ENCODE measurements at regions not wholly inside any gene's neighbourhood (a gene's known extent, or its start where the extent isn't known, plus 50 kb on each side); places are given as distances from the start of the nearest gene placed in this dataset.

DNA sequence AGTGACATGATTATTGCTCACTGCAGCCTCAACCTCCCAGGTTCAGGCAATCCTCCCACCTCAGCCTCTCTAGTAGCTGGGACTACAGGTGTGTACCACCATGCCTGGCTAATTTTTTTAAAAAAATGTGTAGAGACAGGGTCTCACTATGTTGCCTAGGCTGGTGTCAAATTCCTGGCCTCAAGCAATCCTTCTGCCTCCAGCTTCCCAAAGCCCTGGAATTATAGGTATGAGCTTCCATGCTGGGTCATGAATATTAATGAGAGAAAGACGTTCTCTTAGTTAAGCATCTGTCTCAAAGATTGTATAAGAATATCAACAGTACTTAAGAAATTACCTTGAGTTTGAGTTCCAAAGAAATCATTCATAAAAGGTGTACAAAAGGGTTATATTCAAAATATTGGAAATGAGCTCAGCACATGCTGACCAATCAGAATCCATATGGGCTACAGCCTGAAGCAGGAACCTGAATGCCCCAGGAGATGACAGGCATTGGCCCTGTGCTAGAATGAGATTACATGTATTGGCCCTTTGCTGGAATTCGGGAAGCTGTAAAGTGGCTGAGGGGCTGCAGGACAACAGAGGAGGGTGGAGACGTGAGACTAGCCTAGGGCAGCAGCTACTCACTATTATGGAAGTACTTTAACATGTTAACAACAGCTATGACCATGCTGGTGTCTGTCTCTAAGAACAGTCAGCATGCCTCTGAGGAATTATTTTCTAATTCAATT is 157.0 kb upstream of the CPNE8 start:
- H3K4me3 ChIP-seq = no peak overlapping the region
- no peaks in the 10 kb centered on the region for H3K36me3 ChIP-seq (ENCODE audit: control insufficient read depth in 4 of 4, insufficient read depth in 4 of 4, low read length in 4 of 4)
- peaks cover 0 to 7% (median 0%) of the 10 kb centered on the region in 5 donors for H3K4me1 ChIP-seq (ENCODE audit: control insufficient read depth in 5 of 5, insufficient read depth in 5 of 5, low read length in 5 of 5)
- no peaks in the 10 kb centered on the region for H3K9me3 ChIP-seq (ENCODE audit: control insufficient read depth in 4 of 4, insufficient read depth in 3 of 4, low read length in 3 of 4)
- no peak overlapping the region for H3K9ac ChIP-seq (ENCODE audit: insufficient read depth in 1 of 2, low read length in 2 of 2)
- TF ChIP-seq, protein P1, sequence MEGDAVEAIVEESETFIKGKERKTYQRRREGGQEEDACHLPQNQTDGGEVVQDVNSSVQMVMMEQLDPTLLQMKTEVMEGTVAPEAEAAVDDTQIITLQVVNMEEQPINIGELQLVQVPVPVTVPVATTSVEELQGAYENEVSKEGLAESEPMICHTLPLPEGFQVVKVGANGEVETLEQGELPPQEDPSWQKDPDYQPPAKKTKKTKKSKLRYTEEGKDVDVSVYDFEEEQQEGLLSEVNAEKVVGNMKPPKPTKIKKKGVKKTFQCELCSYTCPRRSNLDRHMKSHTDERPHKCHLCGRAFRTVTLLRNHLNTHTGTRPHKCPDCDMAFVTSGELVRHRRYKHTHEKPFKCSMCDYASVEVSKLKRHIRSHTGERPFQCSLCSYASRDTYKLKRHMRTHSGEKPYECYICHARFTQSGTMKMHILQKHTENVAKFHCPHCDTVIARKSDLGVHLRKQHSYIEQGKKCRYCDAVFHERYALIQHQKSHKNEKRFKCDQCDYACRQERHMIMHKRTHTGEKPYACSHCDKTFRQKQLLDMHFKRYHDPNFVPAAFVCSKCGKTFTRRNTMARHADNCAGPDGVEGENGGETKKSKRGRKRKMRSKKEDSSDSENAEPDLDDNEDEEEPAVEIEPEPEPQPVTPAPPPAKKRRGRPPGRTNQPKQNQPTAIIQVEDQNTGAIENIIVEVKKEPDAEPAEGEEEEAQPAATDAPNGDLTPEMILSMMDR (IDR thresholded peaks at IDR 0.05; ENCODE audit: control extremely low read depth, extremely low read depth) = no peak
- no peaks in the 10 kb centered on the region for H3K27me3 ChIP-seq (ENCODE audit: control insufficient read depth in 3 of 3, insufficient read depth in 3 of 3, low read length in 2 of 3)
- 77 to 83% methylated on average over 3 of the region's 3 CpGs for WGBS, 2 donors
- DNase-seq = no peak
- H3K27ac ChIP-seq (ENCODE audit: low read depth in 1 of 2, low read length in 1 of 2) = no peak overlapping the region
- no peak for ATAC-seq (ENCODE audit: insufficient read depth, low FRiP score)

DNA sequence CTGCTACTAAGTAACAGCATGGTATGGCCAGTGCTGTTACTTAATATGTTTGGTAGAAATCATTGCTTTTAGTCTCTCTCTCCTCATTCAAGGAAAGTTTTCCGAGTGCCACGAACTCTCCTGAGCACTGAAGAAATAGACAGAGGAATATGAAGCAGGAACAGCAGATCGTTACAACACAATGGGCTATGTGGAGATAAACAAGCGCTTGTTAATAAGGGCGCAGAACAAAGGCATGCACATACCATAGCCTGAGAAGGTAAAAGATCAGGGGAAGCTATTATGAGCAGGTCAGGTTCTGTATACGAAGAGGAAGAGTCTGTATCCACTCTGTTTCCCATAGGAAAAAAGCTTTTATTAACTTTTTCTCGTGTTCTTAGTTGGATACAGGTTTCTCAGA is 156.2 kb upstream of the CPNE8 start:
- ATAC-seq (ENCODE audit: insufficient read depth, low FRiP score) (no peak), DNase-seq (no peak)
- 63 to 78% methylated on average over 7 of the region's 7 CpGs for WGBS, 2 donors
- H3K4me1 ChIP-seq (ENCODE audit: control insufficient read depth in 5 of 5, insufficient read depth in 5 of 5, low read length in 5 of 5) = peaks cover 0 to 7% (median 0%) of the 10 kb centered on the region in 5 donors
- no peaks in the 10 kb centered on the region for H3K36me3 ChIP-seq (ENCODE audit: control insufficient read depth in 4 of 4, insufficient read depth in 4 of 4, low read length in 4 of 4)
- no peak overlapping the region for H3K27ac ChIP-seq (ENCODE audit: low read depth in 1 of 2, low read length in 1 of 2)
- H3K4me3 ChIP-seq = no peak overlapping the region
- H3K9ac ChIP-seq (ENCODE audit: insufficient read depth in 1 of 2, low read length in 2 of 2) = no peak overlapping the region
- no peaks in the 10 kb centered on the region for H3K9me3 ChIP-seq (ENCODE audit: control insufficient read depth in 4 of 4, insufficient read depth in 3 of 4, low read length in 3 of 4)
- TF ChIP-seq, protein P1 (IDR thresholded peaks at IDR 0.05; ENCODE audit: control extremely low read depth, extremely low read depth) = no peak
- no peaks in the 10 kb centered on the region for H3K27me3 ChIP-seq (ENCODE audit: control insufficient read depth in 3 of 3, insufficient read depth in 3 of 3, low read length in 2 of 3)

DNA sequence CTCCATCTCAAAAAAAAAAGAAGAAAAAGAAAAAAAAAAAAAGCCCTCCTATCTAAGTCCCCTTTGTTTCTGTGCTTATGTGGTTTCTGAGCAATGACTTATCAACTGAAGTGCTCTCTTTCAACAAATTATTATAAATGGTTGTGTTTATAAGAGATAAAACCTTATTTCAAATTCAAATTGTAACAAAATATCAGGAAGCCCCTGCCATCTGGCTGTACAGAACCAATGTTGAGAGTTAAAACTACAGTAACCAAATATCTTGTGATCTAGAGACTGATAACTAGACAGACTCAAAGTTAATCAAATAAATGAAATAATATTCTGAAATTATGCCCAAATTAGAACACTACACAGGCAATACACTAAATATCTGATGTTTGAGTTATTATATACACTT is 143.0 kb upstream of the CPNE8 start:
- no peak overlapping the region for H3K27ac ChIP-seq (ENCODE audit: low read depth in 1 of 2, low read length in 1 of 2)
- no peak for ATAC-seq (ENCODE audit: insufficient read depth, low FRiP score)
- no peaks in the 10 kb centered on the region for H3K9me3 ChIP-seq (ENCODE audit: control insufficient read depth in 4 of 4, insufficient read depth in 3 of 4, low read length in 3 of 4)
- no peaks in the 10 kb centered on the region for H3K27me3 ChIP-seq (ENCODE audit: control insufficient read depth in 3 of 3, insufficient read depth in 3 of 3, low read length in 2 of 3)
- peaks cover 0 to under 1% (median 0%) of the 10 kb centered on the region in 5 donors for H3K4me1 ChIP-seq (ENCODE audit: control insufficient read depth in 5 of 5, insufficient read depth in 5 of 5, low read length in 5 of 5)
- no peak overlapping the region for H3K4me3 ChIP-seq
- H3K36me3 ChIP-seq (ENCODE audit: control insufficient read depth in 4 of 4, insufficient read depth in 4 of 4, low read length in 4 of 4) = no peaks in the 10 kb centered on the region
- no peak overlapping the region for H3K9ac ChIP-seq (ENCODE audit: insufficient read depth in 1 of 2, low read length in 2 of 2)
- TF ChIP-seq, protein P1 (IDR thresholded peaks at IDR 0.05; ENCODE audit: control extremely low read depth, extremely low read depth) = no peak
- DNase-seq = no peak
